ENCODE measurements at regions not wholly inside any gene's neighbourhood (a gene's known extent, or its start where the extent isn't known, plus 50 kb on each side); places are given as distances from the start of the nearest gene placed in this dataset.

DNA sequence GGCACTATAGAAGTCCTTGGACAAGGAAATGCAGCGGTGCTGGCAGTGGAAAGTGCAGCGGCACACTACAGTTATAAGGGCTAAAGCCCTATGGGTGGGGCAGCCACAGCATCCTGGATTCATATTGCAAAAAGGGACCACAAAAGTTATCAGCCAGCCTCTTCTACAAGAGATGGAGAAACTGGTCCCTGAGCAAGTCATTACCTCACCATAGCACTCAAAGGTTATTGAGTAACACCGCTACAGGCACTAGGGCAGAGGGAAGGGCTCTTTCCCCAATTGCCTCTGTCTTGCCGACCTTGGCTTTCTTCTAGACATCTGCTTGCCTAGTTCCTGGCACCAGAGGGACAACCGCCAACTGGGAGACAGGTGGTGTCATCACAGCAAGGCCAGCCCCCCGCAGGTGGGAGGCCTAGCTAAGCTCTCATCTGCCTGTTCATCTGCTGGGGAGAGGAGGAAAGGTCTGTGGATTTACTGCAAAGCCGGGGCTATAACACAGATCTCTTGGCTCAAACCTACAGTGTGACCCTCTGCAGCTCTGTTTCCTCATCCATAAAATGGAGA lies 600.0 kb downstream of the BCOR start:
- no peak for DNase-seq (ENCODE audit: low read depth in 2 of 2)

- no peak for DNase-seq (ENCODE audit: low read depth in 2 of 2)
These were observed 597.8 kb downstream of the BCOR start for GRCh38 chrX:39499996-39500395.

DNA sequence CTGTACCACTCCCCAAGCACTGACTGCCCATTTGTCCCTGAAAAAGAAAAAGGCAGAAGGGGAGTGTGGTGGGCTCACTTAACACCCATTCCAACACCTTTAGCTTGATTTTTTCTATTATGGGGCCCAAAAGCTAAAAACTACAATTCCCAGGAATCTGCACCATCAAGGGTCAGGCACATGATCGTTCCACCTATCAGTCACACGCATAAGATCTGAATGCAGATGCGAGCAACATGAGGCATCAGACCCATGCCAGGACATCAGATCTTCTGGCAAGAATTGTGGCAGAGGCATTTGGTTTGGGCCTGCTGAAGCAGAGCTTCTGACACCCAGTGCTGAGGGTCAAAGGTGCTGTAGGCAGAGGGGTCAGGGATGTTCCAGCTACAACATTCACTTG lies 595.9 kb downstream of the BCOR start:
- DNase-seq (ENCODE audit: low read depth in 2 of 2), result no peak

DNA sequence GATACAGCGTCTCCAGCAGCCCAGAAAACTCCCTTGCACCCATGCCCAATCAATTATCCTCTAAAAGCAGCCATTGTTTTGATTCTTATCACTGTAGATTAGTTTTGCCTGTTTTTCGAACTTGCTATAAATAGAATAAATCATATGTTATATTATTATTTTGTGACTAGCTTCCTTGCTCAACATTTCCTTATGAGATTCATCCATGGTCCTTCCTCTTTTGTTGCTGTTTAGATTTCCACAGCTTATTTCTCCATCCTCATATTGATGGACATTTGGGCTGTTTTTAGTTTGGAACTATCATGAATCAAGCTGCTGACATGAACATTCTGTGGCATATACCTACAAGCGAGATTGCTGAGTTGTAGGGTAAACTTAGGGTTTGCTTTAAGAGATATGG lies 595.3 kb downstream of the BCOR start:
- DNase-seq (ENCODE audit: low read depth in 2 of 2), result no peak

- DNase-seq (ENCODE audit: low read depth in 2 of 2), result no peak
These were observed 593.5 kb downstream of the BCOR start for GRCh38 chrX:39504227-39504626.

DNA sequence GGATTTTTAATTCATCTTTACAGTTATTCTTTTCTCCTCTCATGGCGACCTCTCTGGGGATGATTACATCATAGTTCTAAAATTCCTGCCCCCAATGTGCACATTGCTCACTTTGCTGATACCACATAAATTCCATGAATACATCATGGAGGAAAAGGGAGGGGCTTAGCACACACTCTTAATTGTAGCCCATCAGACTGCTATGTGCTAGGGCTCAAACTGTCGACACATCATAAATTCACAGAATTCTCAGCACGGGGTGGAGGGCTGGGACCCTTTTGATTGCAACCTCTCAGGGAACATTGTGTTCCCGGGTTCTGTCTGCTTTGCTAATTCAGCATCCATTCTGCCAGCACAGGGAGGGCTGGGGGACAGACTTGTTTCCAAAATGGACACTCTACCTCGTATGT lies 592.9 kb downstream of the BCOR start:
- DNase-seq (ENCODE audit: low read depth in 2 of 2), result no peak

DNA sequence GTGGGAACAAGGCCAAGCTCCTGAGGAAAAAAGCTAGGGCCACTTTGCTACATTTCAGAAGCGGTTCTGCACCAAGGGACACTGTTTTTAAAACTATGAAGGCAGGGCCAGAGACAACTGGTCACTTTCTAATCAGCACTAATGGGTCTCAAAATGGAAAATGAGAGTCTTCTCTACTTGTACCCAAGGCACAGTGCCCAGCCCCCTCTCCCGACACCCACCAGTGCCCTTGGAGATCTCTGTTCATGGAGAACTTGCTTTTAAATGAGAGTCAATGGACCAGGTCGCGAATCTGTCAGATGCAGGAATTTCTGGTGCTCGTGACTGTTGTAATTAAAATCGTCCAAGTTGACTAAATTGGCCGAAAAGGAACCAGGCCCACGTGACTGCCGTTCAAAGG lies 591.6 kb downstream of the BCOR start:
- no peak for DNase-seq (ENCODE audit: low read depth in 2 of 2)

DNA sequence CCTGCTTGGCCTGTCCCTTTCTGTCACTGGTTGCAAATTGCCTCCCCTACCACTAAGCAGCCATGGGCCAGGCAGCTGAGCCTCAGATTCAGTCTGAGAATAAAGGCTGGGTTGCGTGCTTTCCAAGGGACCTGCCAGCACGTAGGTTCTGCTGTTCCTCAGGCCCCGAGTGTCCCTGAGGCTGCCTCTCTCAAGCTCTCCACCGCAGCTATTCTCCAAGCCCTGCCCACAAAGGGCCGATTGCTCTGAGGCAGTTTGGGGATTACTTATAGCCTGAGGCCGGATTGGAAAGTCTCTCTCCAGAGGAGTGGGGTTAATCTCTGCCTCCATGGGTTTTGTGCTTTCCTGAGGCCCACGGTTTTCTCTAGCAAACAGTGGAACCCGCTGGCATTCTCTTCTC lies 590.7 kb downstream of the BCOR start:
- DNase-seq (ENCODE audit: low read depth in 2 of 2), result no peak

- DNase-seq (ENCODE audit: low read depth in 2 of 2), result no peak
These were observed 590.0 kb downstream of the BCOR start for GRCh38 chrX:39507617-39508299.

GRCh38 chrX:39508300-39508692 lies 589.5 kb downstream of the BCOR start:
- no peak for DNase-seq (ENCODE audit: low read depth in 2 of 2)

GRCh38 chrX:39509157-39509556 lies 588.6 kb downstream of the BCOR start:
- DNase-seq (ENCODE audit: low read depth in 2 of 2), result no peak

DNA sequence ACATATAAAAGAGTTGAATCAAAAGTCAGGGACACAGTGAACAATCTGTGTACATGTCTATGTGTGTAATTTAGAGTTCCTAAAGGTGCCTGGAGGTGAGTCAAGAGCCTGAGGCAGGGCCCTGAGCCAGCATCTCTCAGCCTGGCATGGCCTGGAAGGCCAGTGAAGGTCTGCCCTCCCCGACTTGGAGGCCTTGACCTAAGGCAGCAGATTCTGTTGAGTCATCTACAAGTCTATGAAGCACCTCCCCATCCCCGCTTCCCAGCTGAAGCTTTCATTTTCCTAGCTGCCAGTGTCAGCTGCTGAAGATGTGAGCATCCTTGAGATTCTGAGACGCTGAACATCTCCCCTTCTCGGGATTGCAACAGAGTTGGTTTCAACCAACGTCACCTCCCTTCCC lies 583.9 kb downstream of the BCOR start:
- DNase-seq (ENCODE audit: low read depth in 2 of 2), result no peak

GRCh38 chrX:39514801-39515200 lies 583.0 kb downstream of the BCOR start:
- DNase-seq (ENCODE audit: low read depth in 2 of 2), result no peak

DNA sequence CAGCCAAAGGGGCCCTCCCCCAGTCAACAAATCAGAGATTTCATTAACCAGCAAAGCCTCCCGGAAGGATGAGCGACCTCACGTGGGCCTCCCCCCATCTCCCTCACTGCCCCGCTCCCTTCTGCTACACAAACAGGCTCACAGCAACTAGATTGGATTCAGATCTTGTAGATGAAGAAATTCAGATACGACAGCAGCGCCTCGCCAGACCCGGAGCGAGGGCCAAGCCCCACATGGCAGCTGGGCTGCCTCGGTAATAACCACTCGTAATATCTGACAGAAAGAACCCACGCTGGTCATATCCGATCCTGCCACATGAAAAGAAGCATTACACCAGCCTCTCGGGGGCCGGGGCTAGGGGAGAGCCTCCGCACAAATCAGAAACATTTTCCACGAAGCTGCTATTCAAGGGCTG lies 581.3 kb downstream of the BCOR start:
- no peak for DNase-seq (ENCODE audit: low read depth in 2 of 2)

GRCh38 chrX:39518476-39519029 lies 579.2 kb downstream of the BCOR start:
- DNase-seq (ENCODE audit: low read depth in 2 of 2), result no peak

DNA sequence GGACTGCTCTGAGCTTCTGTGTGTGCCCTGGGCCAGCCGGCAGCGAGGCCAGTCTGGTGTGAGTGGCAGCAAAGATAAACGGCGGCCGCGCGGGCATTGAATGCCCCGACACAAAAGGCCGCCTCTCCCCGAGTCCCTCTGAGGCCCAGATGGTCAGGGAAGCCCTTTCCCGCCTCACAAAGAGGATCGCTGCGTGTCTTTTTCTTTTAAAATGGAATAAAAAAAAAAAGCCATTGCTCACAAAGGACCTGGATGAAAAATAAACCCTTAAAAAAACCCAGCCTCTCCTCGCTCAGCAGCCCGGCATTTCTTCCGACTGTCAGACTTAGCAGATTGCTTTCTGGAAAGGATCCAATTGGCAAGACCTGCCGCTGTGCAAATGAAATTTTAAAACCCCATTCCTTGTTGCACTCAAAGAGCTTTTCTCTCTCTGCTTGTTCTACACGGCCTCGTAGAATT lies 578.7 kb downstream of the BCOR start:
- no peak for DNase-seq (ENCODE audit: low read depth in 2 of 2)

GRCh38 chrX:39519566-39520301 lies 578.0 kb downstream of the BCOR start:
- no peak for DNase-seq (ENCODE audit: low read depth in 2 of 2)

DNA sequence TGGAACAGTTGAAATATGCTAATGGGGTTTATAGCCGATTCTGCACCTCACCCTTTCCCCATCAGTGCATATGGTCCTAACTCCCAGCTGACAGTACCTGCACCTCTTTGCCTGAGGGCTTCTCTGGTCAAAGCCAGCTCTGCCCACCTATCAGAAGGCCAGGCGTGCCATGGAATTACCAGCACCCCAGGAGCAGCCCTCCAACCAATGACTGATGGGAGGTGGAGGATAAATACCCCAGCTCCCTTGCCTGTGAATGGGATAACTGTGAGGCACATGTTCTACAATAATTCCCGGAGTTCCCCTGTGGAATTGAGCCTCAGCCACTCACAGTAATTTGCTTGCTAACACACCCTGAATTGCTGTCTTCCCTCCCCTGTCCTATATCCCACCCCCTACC lies 572.0 kb downstream of the BCOR start:
- no peak for DNase-seq (ENCODE audit: low read depth in 2 of 2)

DNA sequence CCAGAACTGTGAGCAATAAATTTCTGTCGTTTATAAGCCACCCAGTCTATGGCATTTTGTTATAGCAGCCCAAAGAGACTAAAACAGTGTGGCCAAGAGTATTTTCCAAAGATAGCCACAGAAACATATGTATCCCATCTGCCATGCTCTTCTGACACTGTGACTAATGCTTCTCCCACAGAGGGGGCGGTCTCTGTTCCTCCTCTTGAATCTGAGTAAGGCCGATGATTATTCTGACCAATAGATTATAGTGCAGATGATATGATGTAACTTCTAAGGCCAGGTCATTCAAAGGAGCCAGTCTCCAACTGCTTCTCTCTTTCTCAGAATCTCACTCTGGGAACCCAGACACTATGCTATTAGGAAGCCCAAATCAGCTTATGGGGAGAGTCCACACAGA lies 570.7 kb downstream of the BCOR start:
- DNase-seq (ENCODE audit: low read depth in 2 of 2), result no peak

- DNase-seq (ENCODE audit: low read depth in 2 of 2), result no peak
These were observed 569.4 kb downstream of the BCOR start for GRCh38 chrX:39528161-39528916.

DNA sequence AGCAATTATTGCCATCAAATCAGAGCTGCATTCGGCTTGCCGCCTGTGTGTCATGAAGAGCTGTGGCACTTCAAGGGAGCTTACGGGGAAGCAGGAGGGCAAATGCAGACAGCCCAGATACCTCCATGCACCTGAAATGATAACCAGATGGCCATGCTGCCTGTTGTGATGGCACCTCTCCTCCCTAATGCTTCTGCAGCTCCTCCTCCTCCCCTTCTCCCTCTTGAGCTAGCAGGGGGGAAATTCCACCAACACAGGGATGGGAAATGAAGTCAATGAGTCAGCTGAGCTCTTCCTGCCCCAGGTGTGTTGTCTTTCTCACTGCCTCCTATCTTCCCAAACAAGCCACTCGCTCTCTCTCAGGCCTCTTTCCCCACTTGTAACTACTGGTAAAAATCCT lies 565.0 kb downstream of the BCOR start:
- DNase-seq (ENCODE audit: low read depth in 2 of 2), result no peak

DNA sequence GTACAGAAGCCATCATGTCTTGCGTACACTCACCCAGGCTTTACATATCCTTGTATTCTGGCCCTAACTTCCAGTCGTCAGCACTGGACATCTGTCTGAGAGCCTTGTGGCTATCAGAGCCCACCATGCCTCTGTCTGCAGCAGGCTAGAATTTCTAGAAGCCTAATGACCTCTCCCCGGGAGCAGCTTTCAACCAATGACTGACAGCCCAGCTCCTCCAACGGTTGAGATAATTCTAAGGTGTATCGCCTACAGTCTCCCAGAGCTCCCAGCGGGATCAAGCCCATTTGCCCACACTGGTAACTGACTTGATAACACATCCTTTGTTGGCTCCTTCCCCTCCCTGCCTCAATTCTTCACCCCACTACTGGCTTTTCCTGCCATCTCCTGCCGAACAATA lies 562.8 kb downstream of the BCOR start:
- no peak for DNase-seq (ENCODE audit: low read depth in 2 of 2)

All from lung microvascular endothelial cell (primary cell).